ENCODE measurements at regions not wholly inside any gene's neighbourhood (a gene's known extent, or its start where the extent isn't known, plus 50 kb on each side); places are given as distances from the start of the nearest gene placed in this dataset.

DNA sequence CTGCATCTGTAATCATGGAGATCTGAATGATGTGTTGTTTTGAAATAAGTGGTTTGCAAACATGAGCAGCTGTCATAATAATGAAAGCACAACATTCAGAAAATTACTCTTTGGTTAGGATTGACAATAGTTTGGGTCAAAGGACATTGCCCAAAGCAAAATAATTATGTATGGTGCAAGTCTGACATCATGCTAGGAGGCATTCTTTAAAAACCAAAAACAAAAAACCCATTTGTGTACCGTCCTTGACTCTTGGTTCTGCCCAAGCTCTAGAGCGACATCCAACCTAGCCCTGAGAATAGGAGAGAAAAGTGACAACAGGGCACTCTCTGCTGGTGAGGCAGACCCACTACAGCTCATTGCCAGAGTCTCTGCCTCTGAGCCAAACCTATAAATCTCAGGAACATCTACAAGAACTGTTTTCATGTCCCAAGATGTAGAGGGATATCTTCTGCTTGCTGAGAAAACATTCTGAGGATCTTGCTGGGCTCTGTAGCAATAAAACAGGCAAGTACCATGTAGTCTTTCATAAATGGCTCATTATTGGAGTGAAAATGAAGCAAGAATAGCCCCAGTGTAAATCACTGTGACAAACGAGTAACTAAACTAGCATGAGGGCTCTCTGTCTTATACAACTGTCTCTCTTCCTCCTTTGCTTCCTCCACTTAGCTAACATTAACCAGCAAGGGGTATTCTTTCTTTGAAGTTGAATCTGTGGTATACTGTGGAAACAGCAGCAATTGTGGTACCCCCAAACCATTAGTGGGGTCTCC, 266.8 kb upstream of the CXCR4 start:
- 0 out of 2 replicates have a peak, but pooled peaks cover 6% of the 10 kb centered on the region for H3K27me3 ChIP-seq (ENCODE audit: insufficient read depth, low read depth)
- no peaks in the 10 kb centered on the region for H3F3A ChIP-seq (ENCODE audit: insufficient read depth, low read depth)
- H4K20me1 ChIP-seq (ENCODE audit: insufficient read depth), result no peaks in the 10 kb centered on the region
- no TSS peak for BruUV-seq (replicated peaks)
- H3K9me3 ChIP-seq (ENCODE audit: insufficient read depth, low read depth), result no peaks in the 10 kb centered on the region
- no peaks in the 10 kb centered on the region for H3K79me2 ChIP-seq (ENCODE audit: low read depth)
- no peak overlapping the region for H2AFZ ChIP-seq
- H3K4me2 ChIP-seq, result no peak overlapping the region
- no peaks in the 10 kb centered on the region for H3K9me2 ChIP-seq (ENCODE audit: insufficient read depth)
- H3K36me3 ChIP-seq (ENCODE audit: low read depth), result no peaks in the 10 kb centered on the region
- no peaks in the 10 kb centered on the region for H3K4me1 ChIP-seq (replicated peaks; ENCODE audit: insufficient read depth)
- POLR2A ChIA-PET (ENCODE audit: unreplicated experiment), result no interaction called here
- no peak overlapping the region for H3K4me3 ChIP-seq
- peak in 1 of 2 experiments; percentile 5 for DNase-seq
- TF ChIP-seq EZH2 (IDR thresholded peaks at IDR 0.05; ENCODE audit: low read depth), result no peak
- TF ChIP-seq CTCF (conservative IDR thresholded peaks at IDR 0.05), result peak; percentile 70
- intact Hi-C loops (cut with micrococcal nuclease; ENCODE audit: unreplicated experiment), result no loop called here
- H3K27ac ChIP-seq, result no peak overlapping the region
- CTCF ChIA-PET, result interaction anchor here (2.5 kb wide), 1 partner anchor 470 kb away, joined by 8 read pairs; no protein-coding TSS in a partner anchor

DNA sequence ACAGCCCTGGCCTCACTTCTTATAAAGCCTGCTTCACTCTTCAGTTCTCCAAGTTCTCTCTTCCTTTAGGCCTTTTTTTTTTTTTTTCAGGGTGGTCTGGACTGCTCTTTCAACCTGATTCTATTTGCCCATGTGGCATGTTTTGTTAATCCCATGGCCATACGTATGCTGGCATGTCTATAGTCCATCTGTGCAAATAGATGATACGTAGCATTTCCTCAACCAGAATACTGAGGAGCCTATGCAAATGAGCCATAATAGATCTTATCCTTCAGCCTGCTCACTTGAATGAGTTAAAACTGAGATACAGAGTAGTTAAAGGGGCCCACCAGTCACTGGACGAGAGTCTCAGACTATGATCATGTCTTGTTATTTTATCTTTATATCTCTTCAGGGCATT, 265.2 kb upstream of the CXCR4 start:
- H3K4me3 ChIP-seq, result no peak overlapping the region
- no TSS peak for BruUV-seq (replicated peaks)
- CTCF ChIA-PET, result interaction anchor here (2.5 kb wide), 1 partner anchor 469 kb away, joined by 8 read pairs; no protein-coding TSS in a partner anchor
- POLR2A ChIA-PET (ENCODE audit: unreplicated experiment), result no interaction called here
- H3K27me3 ChIP-seq (ENCODE audit: insufficient read depth, low read depth), result no peaks in the 10 kb centered on the region
- H3K36me3 ChIP-seq (ENCODE audit: low read depth), result no peaks in the 10 kb centered on the region
- H3K27ac ChIP-seq, result no peak overlapping the region
- no peak overlapping the region for H3K4me2 ChIP-seq
- no peaks in the 10 kb centered on the region for H4K20me1 ChIP-seq (ENCODE audit: insufficient read depth)
- intact Hi-C loops (cut with micrococcal nuclease; ENCODE audit: unreplicated experiment), result no loop called here
- H3K9me3 ChIP-seq (ENCODE audit: insufficient read depth, low read depth), result no peaks in the 10 kb centered on the region
- H3F3A ChIP-seq (ENCODE audit: insufficient read depth, low read depth), result no peaks in the 10 kb centered on the region
- TF ChIP-seq CTCF (conservative IDR thresholded peaks at IDR 0.05) (no peak), EZH2 (IDR thresholded peaks at IDR 0.05; ENCODE audit: low read depth) (no peak)
- no peak overlapping the region for H2AFZ ChIP-seq
- no peak for DNase-seq
- H3K9me2 ChIP-seq (ENCODE audit: insufficient read depth), result no peaks in the 10 kb centered on the region
- no peaks in the 10 kb centered on the region for H3K4me1 ChIP-seq (replicated peaks; ENCODE audit: insufficient read depth)
- no peaks in the 10 kb centered on the region for H3K79me2 ChIP-seq (ENCODE audit: low read depth)

DNA sequence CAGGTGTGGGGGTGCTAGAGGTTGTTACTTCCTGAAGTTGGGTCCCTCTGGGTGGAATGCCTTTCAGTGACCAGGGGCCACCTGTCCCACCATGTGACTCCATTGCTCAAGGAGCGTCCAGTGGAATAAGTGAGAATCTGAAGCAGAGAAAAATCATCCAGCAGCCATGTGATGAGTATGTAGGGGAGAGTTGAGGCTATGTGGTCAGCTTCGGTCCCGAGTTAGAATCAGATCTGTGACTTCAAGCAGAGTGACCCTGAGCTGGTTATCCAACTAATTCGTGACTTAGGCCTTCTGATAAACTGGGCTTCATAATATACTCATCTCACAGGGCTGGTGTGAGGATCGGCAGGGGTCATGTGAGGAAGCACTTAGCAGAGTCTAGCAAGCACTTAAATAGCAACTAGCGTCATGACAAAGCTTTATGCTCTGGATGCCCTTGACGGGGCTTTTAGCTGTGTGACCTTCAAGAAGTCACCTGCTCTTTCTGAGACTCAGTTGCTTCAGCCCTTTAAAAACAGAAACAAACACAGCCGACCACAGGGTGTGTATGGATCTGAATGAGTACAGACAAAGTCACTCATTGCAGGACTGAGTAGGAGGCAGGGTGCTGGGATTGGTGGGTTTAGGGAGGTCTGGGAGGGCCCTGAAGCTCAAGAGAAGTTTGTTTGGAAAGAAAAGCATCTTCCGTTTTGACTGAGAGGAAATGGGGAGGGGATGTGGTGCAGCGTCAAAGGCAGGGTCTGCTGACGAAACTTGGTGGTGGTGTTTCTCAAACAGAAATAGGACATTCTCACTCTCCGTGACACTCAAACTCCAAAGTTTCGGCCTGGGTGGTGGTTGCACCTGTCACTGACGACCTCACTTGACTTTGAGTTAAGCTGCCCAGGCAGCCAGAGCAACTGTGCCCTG, 264.0 kb upstream of the CXCR4 start:
- H3F3A ChIP-seq (ENCODE audit: insufficient read depth, low read depth), result no peaks in the 10 kb centered on the region
- no peak overlapping the region for H2AFZ ChIP-seq
- ChIA-PET CTCF (no interaction called here), POLR2A (ENCODE audit: unreplicated experiment) (interaction anchor here (0.6 kb wide), 1 partner anchor 467 kb away, joined by 5 read pairs; no protein-coding TSS in a partner anchor)
- H3K27me3 ChIP-seq (ENCODE audit: insufficient read depth, low read depth), result no peaks in the 10 kb centered on the region
- no peaks in the 10 kb centered on the region for H3K36me3 ChIP-seq (ENCODE audit: low read depth)
- no peaks in the 10 kb centered on the region for H3K79me2 ChIP-seq (ENCODE audit: low read depth)
- no peaks in the 10 kb centered on the region for H4K20me1 ChIP-seq (ENCODE audit: insufficient read depth)
- DNase-seq, result no peak
- no peak overlapping the region for H3K4me3 ChIP-seq
- H3K4me2 ChIP-seq, result no peak overlapping the region
- intact Hi-C loops (cut with micrococcal nuclease; ENCODE audit: unreplicated experiment), result no loop called here
- H3K27ac ChIP-seq, result no peak overlapping the region
- H3K9me2 ChIP-seq (ENCODE audit: insufficient read depth), result no peaks in the 10 kb centered on the region
- H3K9me3 ChIP-seq (ENCODE audit: insufficient read depth, low read depth), result no peaks in the 10 kb centered on the region
- TF ChIP-seq CTCF (conservative IDR thresholded peaks at IDR 0.05), result no peak
- no peak for TF ChIP-seq EZH2 (IDR thresholded peaks at IDR 0.05; ENCODE audit: low read depth)
- no peaks in the 10 kb centered on the region for H3K4me1 ChIP-seq (replicated peaks; ENCODE audit: insufficient read depth)
- no TSS peak for BruUV-seq (replicated peaks)
